H9 (cell line): ENCODE measurements at regions not wholly inside any gene's neighbourhood (a gene's known extent, or its start where the extent isn't known, plus 50 kb on each side); places are given as distances from the start of the nearest gene placed in this dataset.

ENCODE experiments used
- DNase-seq: peaks from one replicate; pipeline ENCODE4 v3.0.0-alpha.2; 2017
- H2AFZ ChIP-seq: one replicate; pipeline ENCODE4 v1.6.1; 2013; ENCODE audit warnings: mild to moderate bottlenecking, low read length, control low read depth, moderate library complexity
- H2AK5ac ChIP-seq: 2 replicates; pipeline ENCODE4 v1.6.1; 2013; ENCODE audit warnings: low read length, control low read depth, mixed read lengths; ENCODE audit not compliant: insufficient read length
- H2BK120ac ChIP-seq: one replicate; pipeline ENCODE4 v1.6.1; 2013; ENCODE audit warnings: low read depth, mild to moderate bottlenecking, low read length, control low read depth, inconsistent platforms; ENCODE audit not compliant: poor library complexity, severe bottlenecking
- H2BK12ac ChIP-seq: 2 replicates; pipeline ENCODE4 v1.6.1; 2013; ENCODE audit warnings: low read length, control low read depth, mixed read lengths, low read depth; ENCODE audit not compliant: insufficient read length
- H2BK15ac ChIP-seq: 2 replicates; pipeline ENCODE4 v1.6.1; 2013; ENCODE audit warnings: low read depth, low read length, control low read depth
- H2BK20ac ChIP-seq: one replicate; pipeline ENCODE4 v1.6.1; 2013; ENCODE audit warnings: low read depth, mild to moderate bottlenecking, low read length, control low read depth, inconsistent platforms; ENCODE audit not compliant: poor library complexity, severe bottlenecking
- H2BK5ac ChIP-seq: 2 replicates; pipeline ENCODE4 v1.6.1; 2013; ENCODE audit warnings: low read length, control low read depth, mixed read lengths; ENCODE audit not compliant: insufficient read length
- H3K14ac ChIP-seq: 2 replicates; pipeline ENCODE4 v1.6.1; 2013; ENCODE audit warnings: low read length, control low read depth; ENCODE audit not compliant: insufficient read depth
- H3K18ac ChIP-seq: 2 replicates; pipeline ENCODE4 v1.6.1; 2013; ENCODE audit warnings: low read depth, mild to moderate bottlenecking, mixed read lengths, low read length, control low read depth; ENCODE audit not compliant: insufficient read length
- H3K23ac ChIP-seq: 2 replicates; pipeline ENCODE4 v1.6.1; 2013; ENCODE audit warnings: low read length, control low read depth, mixed read lengths, low read depth; ENCODE audit not compliant: insufficient read length
- H3K23me2 ChIP-seq: 2 replicates; pipeline ENCODE4 v1.6.1; 2013; ENCODE audit warnings: low read depth, mild to moderate bottlenecking, mixed read lengths, low read length, control low read depth; ENCODE audit not compliant: insufficient read length, poor library complexity, severe bottlenecking
- H3K27ac ChIP-seq: 2 replicates; pipeline ENCODE4 v1.5.1; 2013; ENCODE audit warnings: low read length, control low read depth, mixed read lengths, low read depth; ENCODE audit not compliant: insufficient read length
- H3K27me3 ChIP-seq: 2 replicates; pipeline ENCODE4 v1.6.1; 2013; ENCODE audit warnings: low read length, control low read depth, inconsistent platforms; ENCODE audit not compliant: insufficient read depth
- H3K4ac ChIP-seq: 2 replicates; pipeline ENCODE4 v1.6.1; 2013; ENCODE audit warnings: low read depth, mild to moderate bottlenecking, control low read depth, inconsistent platforms, low read length, moderate library complexity
- H3K4me1 ChIP-seq: 2 replicates; pipeline ENCODE4 v1.6.1; 2013; ENCODE audit warnings: low read length, control low read depth, inconsistent platforms; ENCODE audit not compliant: insufficient read depth
- H3K4me2 ChIP-seq: 2 replicates; pipeline ENCODE4 v1.6.1; 2013; ENCODE audit warnings: low read length, control low read depth, mixed read lengths; ENCODE audit not compliant: insufficient read length, insufficient read depth
- H3K56ac ChIP-seq: 2 replicates; pipeline ENCODE4 v1.6.1; 2013; ENCODE audit warnings: low read depth, mild to moderate bottlenecking, mixed read lengths, low read length, control low read depth; ENCODE audit not compliant: insufficient read length
- H3K79me1 ChIP-seq: 2 replicates; pipeline ENCODE4 v1.6.1; 2013; ENCODE audit warnings: low read depth, mild to moderate bottlenecking, moderate library complexity, low read length, control low read depth, inconsistent platforms; ENCODE audit not compliant: insufficient read depth, poor library complexity, severe bottlenecking
- H3K79me2 ChIP-seq: 2 replicates; pipeline ENCODE4 v1.6.1; 2013; ENCODE audit warnings: low read length, control low read depth, inconsistent platforms; ENCODE audit not compliant: insufficient read depth
- H3K9ac ChIP-seq: 2 replicates; pipeline ENCODE4 v1.6.1; 2013; ENCODE audit warnings: low read length, control low read depth, mixed read lengths; ENCODE audit not compliant: insufficient read length; ENCODE audit errors: extremely low read depth
- H3K9me3 ChIP-seq: one replicate; pipeline ENCODE4 v1.6.1; 2013; ENCODE audit warnings: low read depth, low read length, inconsistent platforms; ENCODE audit not compliant: control insufficient read depth
- H3T11ph ChIP-seq: one replicate; pipeline ENCODE4 v1.6.1; 2013; ENCODE audit warnings: mild to moderate bottlenecking, low read length, control low read depth, inconsistent platforms
- H4K20me1 ChIP-seq: one replicate; pipeline ENCODE4 v1.6.1; 2013; ENCODE audit not compliant: control insufficient read depth, insufficient read length, insufficient read depth
- H4K5ac ChIP-seq: 2 replicates; pipeline ENCODE4 v1.6.1; 2013; ENCODE audit warnings: low read depth, mild to moderate bottlenecking, mixed read lengths, low read length, control low read depth; ENCODE audit not compliant: insufficient read length
- H4K8ac ChIP-seq: replicated peaks from 2 replicates; pipeline ENCODE4 v1.6.1; 2013; ENCODE audit warnings: low read length, control low read depth, mixed read lengths, low read depth; ENCODE audit not compliant: insufficient read length
- H4K91ac ChIP-seq: 2 replicates; pipeline ENCODE4 v1.6.1; 2013; ENCODE audit warnings: low read depth, mild to moderate bottlenecking, moderate library complexity, mixed read lengths, low read length, control low read depth; ENCODE audit not compliant: insufficient read length
- H3K27ac Mint-ChIP-seq, 3 experiments: 2 replicates in 2 of 3; 3 replicates in 1 of 3; pipeline ENCODE4 v1.8.0; 2020 to 2021; ENCODE audit warnings: mixed read lengths in 3 of 3, mild to moderate bottlenecking in 1 of 3, moderate library complexity in 1 of 3
- H3K27me3 Mint-ChIP-seq: 2 replicates; pipeline ENCODE4 v1.8.0; 2021; ENCODE audit warnings: low read depth, mild to moderate bottlenecking, moderate library complexity, mixed read lengths
- H3K36me3 Mint-ChIP-seq, 3 experiments: 2 replicates in 2 of 3; 3 replicates in 1 of 3; pipeline ENCODE4 v1.8.0; 2020 to 2021; ENCODE audit warnings: low read depth in 3 of 3, mixed read lengths in 3 of 3; ENCODE audit not compliant: insufficient read depth in 1 of 3
- H3K4me1 Mint-ChIP-seq, 2 experiments: 2 replicates each; pipeline ENCODE4 v1.8.0; 2020; ENCODE audit warnings: mixed read lengths in 2 of 2
- H3K4me3 Mint-ChIP-seq, 2 experiments: 2 replicates in 1 of 2; 3 replicates in 1 of 2; pipeline ENCODE4 v1.8.0; 2020 to 2021; ENCODE audit warnings: mild to moderate bottlenecking in 2 of 2, mixed read lengths in 2 of 2, moderate library complexity in 1 of 2
- H3K9me3 Mint-ChIP-seq, 2 experiments: 2 replicates in 1 of 2; 3 replicates in 1 of 2; pipeline ENCODE4 v1.8.0; 2020; ENCODE audit warnings: mild to moderate bottlenecking in 2 of 2, mixed read lengths in 2 of 2, moderate library complexity in 1 of 2
- CTCF ChIP-seq: fragments of 200-600 bp; sonication (generic); conservative IDR thresholded peaks from 3 replicates; pipeline ENCODE4 v1.8.0; 2021; ENCODE audit warnings: antibody characterized with exemption, mild to moderate bottlenecking
- WGBS: extraction: QIAGEN DNeasy Blood & Tissue Kit; methylation state at CpG from one replicate; pipeline ENCODE4 v1.1.7; 2013; ENCODE audit warnings: missing lambda C conversion rate, low lambda C conversion rate, mixed read lengths; ENCODE audit not compliant: insufficient read length; ENCODE audit errors: extremely low coverage; 5-methylcytosine and 5-hydroxymethylcytosine counted together

GRCh38 chr7:73970801-73971229, 57.2 kb upstream of the ELN start:
- no peak overlapping the region for H4K91ac ChIP-seq
- peaks cover 2% of the 10 kb centered on the region; the same call in 1 of the 2 replicates for H3K27me3 Mint-ChIP-seq
- no peak overlapping the region for H3K9ac ChIP-seq
- peaks cover 3 to 7% of the 10 kb centered on the region in 2 experiments; a peak in 2 of 4 replicates for H3K4me1 Mint-ChIP-seq
- H3K9me3 Mint-ChIP-seq = peaks cover 6 to 7% of the 10 kb centered on the region in 2 experiments
- WGBS = no CpG with 5 or more reads among the region's 12 CpGs
- no peak for TF ChIP-seq CTCF
- no peak overlapping the region for H3K18ac ChIP-seq
- no peak overlapping the region for H3T11ph ChIP-seq
- no peak overlapping the region for H3K23ac ChIP-seq
- H2BK120ac ChIP-seq = no peak overlapping the region
- no peaks in the 10 kb centered on the region for H3K79me2 ChIP-seq
- no peak overlapping the region for H3K4me3 Mint-ChIP-seq
- H2BK12ac ChIP-seq = no peak overlapping the region
- H3K4me2 ChIP-seq = no peak overlapping the region
- no peaks in the 10 kb centered on the region for H3K27me3 ChIP-seq
- H2AFZ ChIP-seq = no peak overlapping the region
- H2AK5ac ChIP-seq = no peak overlapping the region
- no peaks in the 10 kb centered on the region for H3K23me2 ChIP-seq
- no peak overlapping the region for H3K27ac Mint-ChIP-seq
- no peak overlapping the region for H2BK5ac ChIP-seq
- no peak overlapping the region for H4K8ac ChIP-seq
- no peak overlapping the region for H4K5ac ChIP-seq
- H3K79me1 ChIP-seq = no peaks in the 10 kb centered on the region
- H3K27ac ChIP-seq = no peak overlapping the region
- no peak overlapping the region for H2BK20ac ChIP-seq
- H3K4me1 ChIP-seq = no peaks in the 10 kb centered on the region
- peaks cover 2 to 5% (median 3%) of the 10 kb centered on the region in 3 experiments; a peak in 5 of 7 replicates for H3K36me3 Mint-ChIP-seq
- H4K20me1 ChIP-seq = peaks cover 2% of the 10 kb centered on the region
- DNase-seq = no peak
- no peaks in the 10 kb centered on the region for H3K9me3 ChIP-seq
- H3K56ac ChIP-seq = no peak overlapping the region
- no peak overlapping the region; the same call in 1 of the 2 replicates for H3K14ac ChIP-seq
- no peak overlapping the region for H3K4ac ChIP-seq
- no peak overlapping the region for H2BK15ac ChIP-seq
